H9 (cell line): ENCODE measurements at regions not wholly inside any gene's neighbourhood (a gene's known extent, or its start where the extent isn't known, plus 50 kb on each side); places are given as distances from the start of the nearest gene placed in this dataset.

Experiments used
- DNase-seq: peaks from one replicate; pipeline ENCODE4 v3.0.0-alpha.2; 2017
- H2AFZ ChIP-seq: one replicate; pipeline ENCODE4 v1.6.1; 2013; ENCODE audit warnings: mild to moderate bottlenecking, low read length, control low read depth, moderate library complexity
- H2AK5ac ChIP-seq: 2 replicates; pipeline ENCODE4 v1.6.1; 2013; ENCODE audit warnings: low read length, control low read depth, mixed read lengths; ENCODE audit not compliant: insufficient read length
- H2BK120ac ChIP-seq: one replicate; pipeline ENCODE4 v1.6.1; 2013; ENCODE audit warnings: low read depth, mild to moderate bottlenecking, low read length, control low read depth, inconsistent platforms; ENCODE audit not compliant: poor library complexity, severe bottlenecking
- H2BK12ac ChIP-seq: 2 replicates; pipeline ENCODE4 v1.6.1; 2013; ENCODE audit warnings: low read length, control low read depth, mixed read lengths, low read depth; ENCODE audit not compliant: insufficient read length
- H2BK15ac ChIP-seq: 2 replicates; pipeline ENCODE4 v1.6.1; 2013; ENCODE audit warnings: low read depth, low read length, control low read depth
- H2BK20ac ChIP-seq: one replicate; pipeline ENCODE4 v1.6.1; 2013; ENCODE audit warnings: low read depth, mild to moderate bottlenecking, low read length, control low read depth, inconsistent platforms; ENCODE audit not compliant: poor library complexity, severe bottlenecking
- H2BK5ac ChIP-seq: 2 replicates; pipeline ENCODE4 v1.6.1; 2013; ENCODE audit warnings: low read length, control low read depth, mixed read lengths; ENCODE audit not compliant: insufficient read length
- H3K14ac ChIP-seq: 2 replicates; pipeline ENCODE4 v1.6.1; 2013; ENCODE audit warnings: low read length, control low read depth; ENCODE audit not compliant: insufficient read depth
- H3K18ac ChIP-seq: 2 replicates; pipeline ENCODE4 v1.6.1; 2013; ENCODE audit warnings: low read depth, mild to moderate bottlenecking, mixed read lengths, low read length, control low read depth; ENCODE audit not compliant: insufficient read length
- H3K23ac ChIP-seq: 2 replicates; pipeline ENCODE4 v1.6.1; 2013; ENCODE audit warnings: low read length, control low read depth, mixed read lengths, low read depth; ENCODE audit not compliant: insufficient read length
- H3K23me2 ChIP-seq: 2 replicates; pipeline ENCODE4 v1.6.1; 2013; ENCODE audit warnings: low read depth, mild to moderate bottlenecking, mixed read lengths, low read length, control low read depth; ENCODE audit not compliant: insufficient read length, poor library complexity, severe bottlenecking
- H3K27ac ChIP-seq: 2 replicates; pipeline ENCODE4 v1.5.1; 2013; ENCODE audit warnings: low read length, control low read depth, mixed read lengths, low read depth; ENCODE audit not compliant: insufficient read length
- H3K27me3 ChIP-seq: 2 replicates; pipeline ENCODE4 v1.6.1; 2013; ENCODE audit warnings: low read length, control low read depth, inconsistent platforms; ENCODE audit not compliant: insufficient read depth
- H3K4ac ChIP-seq: 2 replicates; pipeline ENCODE4 v1.6.1; 2013; ENCODE audit warnings: low read depth, mild to moderate bottlenecking, control low read depth, inconsistent platforms, low read length, moderate library complexity
- H3K4me1 ChIP-seq: 2 replicates; pipeline ENCODE4 v1.6.1; 2013; ENCODE audit warnings: low read length, control low read depth, inconsistent platforms; ENCODE audit not compliant: insufficient read depth
- H3K4me2 ChIP-seq: 2 replicates; pipeline ENCODE4 v1.6.1; 2013; ENCODE audit warnings: low read length, control low read depth, mixed read lengths; ENCODE audit not compliant: insufficient read length, insufficient read depth
- H3K56ac ChIP-seq: 2 replicates; pipeline ENCODE4 v1.6.1; 2013; ENCODE audit warnings: low read depth, mild to moderate bottlenecking, mixed read lengths, low read length, control low read depth; ENCODE audit not compliant: insufficient read length
- H3K79me1 ChIP-seq: 2 replicates; pipeline ENCODE4 v1.6.1; 2013; ENCODE audit warnings: low read depth, mild to moderate bottlenecking, moderate library complexity, low read length, control low read depth, inconsistent platforms; ENCODE audit not compliant: insufficient read depth, poor library complexity, severe bottlenecking
- H3K79me2 ChIP-seq: 2 replicates; pipeline ENCODE4 v1.6.1; 2013; ENCODE audit warnings: low read length, control low read depth, inconsistent platforms; ENCODE audit not compliant: insufficient read depth
- H3K9ac ChIP-seq: 2 replicates; pipeline ENCODE4 v1.6.1; 2013; ENCODE audit warnings: low read length, control low read depth, mixed read lengths; ENCODE audit not compliant: insufficient read length; ENCODE audit errors: extremely low read depth
- H3K9me3 ChIP-seq: one replicate; pipeline ENCODE4 v1.6.1; 2013; ENCODE audit warnings: low read depth, low read length, inconsistent platforms; ENCODE audit not compliant: control insufficient read depth
- H3T11ph ChIP-seq: one replicate; pipeline ENCODE4 v1.6.1; 2013; ENCODE audit warnings: mild to moderate bottlenecking, low read length, control low read depth, inconsistent platforms
- H4K20me1 ChIP-seq: one replicate; pipeline ENCODE4 v1.6.1; 2013; ENCODE audit not compliant: control insufficient read depth, insufficient read length, insufficient read depth
- H4K5ac ChIP-seq: 2 replicates; pipeline ENCODE4 v1.6.1; 2013; ENCODE audit warnings: low read depth, mild to moderate bottlenecking, mixed read lengths, low read length, control low read depth; ENCODE audit not compliant: insufficient read length
- H4K8ac ChIP-seq: replicated peaks from 2 replicates; pipeline ENCODE4 v1.6.1; 2013; ENCODE audit warnings: low read length, control low read depth, mixed read lengths, low read depth; ENCODE audit not compliant: insufficient read length
- H4K91ac ChIP-seq: 2 replicates; pipeline ENCODE4 v1.6.1; 2013; ENCODE audit warnings: low read depth, mild to moderate bottlenecking, moderate library complexity, mixed read lengths, low read length, control low read depth; ENCODE audit not compliant: insufficient read length
- H3K27ac Mint-ChIP-seq, 3 experiments: 2 replicates in 2 of 3; 3 replicates in 1 of 3; pipeline ENCODE4 v1.8.0; 2020 to 2021; ENCODE audit warnings: mixed read lengths in 3 of 3, mild to moderate bottlenecking in 1 of 3, moderate library complexity in 1 of 3
- H3K27me3 Mint-ChIP-seq: 2 replicates; pipeline ENCODE4 v1.8.0; 2021; ENCODE audit warnings: low read depth, mild to moderate bottlenecking, moderate library complexity, mixed read lengths
- H3K36me3 Mint-ChIP-seq, 3 experiments: 2 replicates in 2 of 3; 3 replicates in 1 of 3; pipeline ENCODE4 v1.8.0; 2020 to 2021; ENCODE audit warnings: low read depth in 3 of 3, mixed read lengths in 3 of 3; ENCODE audit not compliant: insufficient read depth in 1 of 3
- H3K4me1 Mint-ChIP-seq, 2 experiments: 2 replicates each; pipeline ENCODE4 v1.8.0; 2020; ENCODE audit warnings: mixed read lengths in 2 of 2
- H3K4me3 Mint-ChIP-seq, 2 experiments: 2 replicates in 1 of 2; 3 replicates in 1 of 2; pipeline ENCODE4 v1.8.0; 2020 to 2021; ENCODE audit warnings: mild to moderate bottlenecking in 2 of 2, mixed read lengths in 2 of 2, moderate library complexity in 1 of 2
- H3K9me3 Mint-ChIP-seq, 2 experiments: 2 replicates in 1 of 2; 3 replicates in 1 of 2; pipeline ENCODE4 v1.8.0; 2020; ENCODE audit warnings: mild to moderate bottlenecking in 2 of 2, mixed read lengths in 2 of 2, moderate library complexity in 1 of 2
- WGBS: extraction: QIAGEN DNeasy Blood & Tissue Kit; methylation state at CpG from one replicate; pipeline ENCODE4 v1.1.7; 2013; ENCODE audit warnings: missing lambda C conversion rate, low lambda C conversion rate, mixed read lengths; ENCODE audit not compliant: insufficient read length; ENCODE audit errors: extremely low coverage; 5-methylcytosine and 5-hydroxymethylcytosine counted together
- TF ChIP-seq, protein P1 (sequence below): fragments of 200-600 bp; sonication (generic); conservative IDR thresholded peaks from 3 replicates; pipeline ENCODE4 v1.8.0; 2021; ENCODE audit warnings: antibody characterized with exemption, mild to moderate bottlenecking

DNA sequence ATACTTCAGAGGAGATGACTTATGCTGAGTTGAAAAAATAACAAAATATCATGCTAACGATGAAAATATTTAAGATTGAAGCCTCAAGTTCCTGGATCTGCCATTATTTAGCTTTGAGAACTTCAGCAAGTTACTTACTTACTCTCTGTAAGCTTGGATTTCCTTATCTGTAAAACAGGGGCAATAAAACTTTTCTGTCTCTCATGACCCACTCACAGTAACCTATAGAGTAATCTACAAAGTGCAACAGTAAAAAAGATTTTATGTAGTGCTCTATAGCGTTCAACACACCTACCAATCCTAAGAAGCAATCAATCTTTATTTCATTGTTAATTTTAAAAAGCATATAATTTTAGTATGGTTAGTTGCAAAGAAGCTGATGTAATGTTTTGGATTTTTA is 478.6 kb downstream of the ZIC1 start:
- H3K14ac ChIP-seq: no peak overlapping the region

More for the DNA sequence above, 478.6 kb downstream of the ZIC1 start:
- H2BK12ac ChIP-seq: no peak overlapping the region
- Mint-ChIP-seq H3K27ac (no peak overlapping the region), H3K4me1 (peaks cover 0 to 4% of the 10 kb centered on the region in 2 experiments; a peak in 1 of 4 replicates), H3K9me3 (peaks cover 24 to 27% of the 10 kb centered on the region in 2 experiments), H3K27me3 (no peaks in the 10 kb centered on the region), H3K4me3 (no peak overlapping the region), H3K36me3 (peaks cover 5 to 24% (median 9%) of the 10 kb centered on the region in 3 experiments)
- no peaks in the 10 kb centered on the region for H4K20me1 ChIP-seq
- no peak overlapping the region for H2BK15ac ChIP-seq
- H3K4me1 ChIP-seq: no peaks in the 10 kb centered on the region
- DNase-seq: no peak
- no peak overlapping the region for H4K91ac ChIP-seq
- no peak overlapping the region for H3K18ac ChIP-seq
- no peak overlapping the region for H3K56ac ChIP-seq
- H3K23me2 ChIP-seq: no peaks in the 10 kb centered on the region
- H2AFZ ChIP-seq: no peak overlapping the region
- H3K79me1 ChIP-seq: no peaks in the 10 kb centered on the region
- no peak overlapping the region for H3K9ac ChIP-seq
- H2BK120ac ChIP-seq: no peak overlapping the region
- no peak overlapping the region for H4K8ac ChIP-seq
- H2BK20ac ChIP-seq: no peak overlapping the region
- H3T11ph ChIP-seq: no peak overlapping the region
- H3K4ac ChIP-seq: no peak overlapping the region
- TF ChIP-seq, protein P1, sequence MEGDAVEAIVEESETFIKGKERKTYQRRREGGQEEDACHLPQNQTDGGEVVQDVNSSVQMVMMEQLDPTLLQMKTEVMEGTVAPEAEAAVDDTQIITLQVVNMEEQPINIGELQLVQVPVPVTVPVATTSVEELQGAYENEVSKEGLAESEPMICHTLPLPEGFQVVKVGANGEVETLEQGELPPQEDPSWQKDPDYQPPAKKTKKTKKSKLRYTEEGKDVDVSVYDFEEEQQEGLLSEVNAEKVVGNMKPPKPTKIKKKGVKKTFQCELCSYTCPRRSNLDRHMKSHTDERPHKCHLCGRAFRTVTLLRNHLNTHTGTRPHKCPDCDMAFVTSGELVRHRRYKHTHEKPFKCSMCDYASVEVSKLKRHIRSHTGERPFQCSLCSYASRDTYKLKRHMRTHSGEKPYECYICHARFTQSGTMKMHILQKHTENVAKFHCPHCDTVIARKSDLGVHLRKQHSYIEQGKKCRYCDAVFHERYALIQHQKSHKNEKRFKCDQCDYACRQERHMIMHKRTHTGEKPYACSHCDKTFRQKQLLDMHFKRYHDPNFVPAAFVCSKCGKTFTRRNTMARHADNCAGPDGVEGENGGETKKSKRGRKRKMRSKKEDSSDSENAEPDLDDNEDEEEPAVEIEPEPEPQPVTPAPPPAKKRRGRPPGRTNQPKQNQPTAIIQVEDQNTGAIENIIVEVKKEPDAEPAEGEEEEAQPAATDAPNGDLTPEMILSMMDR: no peak
- no CpG with 5 or more reads among the region's 2 CpGs for WGBS
- no peak overlapping the region for H3K4me2 ChIP-seq
- H2AK5ac ChIP-seq: no peak overlapping the region
- no peak overlapping the region for H4K5ac ChIP-seq
- H3K27me3 ChIP-seq: no peaks in the 10 kb centered on the region
- H3K23ac ChIP-seq: no peak overlapping the region
- H3K79me2 ChIP-seq: no peaks in the 10 kb centered on the region
- no peak overlapping the region for H2BK5ac ChIP-seq
- no peak overlapping the region for H3K27ac ChIP-seq
- no peaks in the 10 kb centered on the region for H3K9me3 ChIP-seq
